Ovary (tissue), 3 donors: ENCODE measurements at regions not wholly inside any gene's neighbourhood (a gene's known extent, or its start where the extent isn't known, plus 50 kb on each side); places are given as distances from the start of the nearest gene placed in this dataset.

Experiments used
- EP300 ChIP-seq: sonication (generic); formaldehyde crosslinking; IDR thresholded peaks from one replicate; pipeline ENCODE4 v1.6.1; 2017; ENCODE audit warnings: antibody characterized with exemption
- POLR2A ChIP-seq: fragments of 450-650 bp; IDR thresholded peaks from one replicate; pipeline ENCODE4 v1.6.1; 2017; ENCODE audit warnings: antibody characterized with exemption, mild to moderate bottlenecking, moderate library complexity
- TF ChIP-seq, protein P1 (sequence below), 3 donors: fragments of 450-650 bp in 2 of 3; fragments of 200-600 bp in 1 of 3; IDR thresholded peaks; one replicate each; pipeline versions ENCODE4 v1.5.1 to v1.8.0; 2016 to 2022; ENCODE audit warnings: antibody characterized with exemption in 3 of 3, mild to moderate bottlenecking in 1 of 3
- donor health status: DM: no; HTN: no; CAD: no.

DNA sequence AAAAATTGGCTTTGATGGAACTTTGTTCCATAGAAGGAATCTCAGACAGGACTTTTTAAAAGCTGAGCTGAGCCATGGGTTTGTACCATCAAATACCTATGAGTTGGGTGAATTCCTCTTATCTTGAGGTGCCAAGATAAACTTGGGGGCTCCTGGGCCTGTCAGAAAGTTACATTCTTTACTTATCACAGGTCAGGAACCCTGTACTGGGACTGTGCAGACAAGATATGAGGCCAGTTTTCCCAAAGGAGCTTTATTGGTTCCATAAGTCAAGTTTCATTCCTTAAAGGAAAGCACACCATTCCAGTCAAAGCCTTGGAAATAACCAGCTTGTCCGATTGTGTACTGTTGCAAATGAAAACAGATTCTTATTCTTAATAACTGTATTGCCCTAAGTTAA lies 72.4 kb upstream of the PACRGL start:
- TF ChIP-seq, protein P1, sequence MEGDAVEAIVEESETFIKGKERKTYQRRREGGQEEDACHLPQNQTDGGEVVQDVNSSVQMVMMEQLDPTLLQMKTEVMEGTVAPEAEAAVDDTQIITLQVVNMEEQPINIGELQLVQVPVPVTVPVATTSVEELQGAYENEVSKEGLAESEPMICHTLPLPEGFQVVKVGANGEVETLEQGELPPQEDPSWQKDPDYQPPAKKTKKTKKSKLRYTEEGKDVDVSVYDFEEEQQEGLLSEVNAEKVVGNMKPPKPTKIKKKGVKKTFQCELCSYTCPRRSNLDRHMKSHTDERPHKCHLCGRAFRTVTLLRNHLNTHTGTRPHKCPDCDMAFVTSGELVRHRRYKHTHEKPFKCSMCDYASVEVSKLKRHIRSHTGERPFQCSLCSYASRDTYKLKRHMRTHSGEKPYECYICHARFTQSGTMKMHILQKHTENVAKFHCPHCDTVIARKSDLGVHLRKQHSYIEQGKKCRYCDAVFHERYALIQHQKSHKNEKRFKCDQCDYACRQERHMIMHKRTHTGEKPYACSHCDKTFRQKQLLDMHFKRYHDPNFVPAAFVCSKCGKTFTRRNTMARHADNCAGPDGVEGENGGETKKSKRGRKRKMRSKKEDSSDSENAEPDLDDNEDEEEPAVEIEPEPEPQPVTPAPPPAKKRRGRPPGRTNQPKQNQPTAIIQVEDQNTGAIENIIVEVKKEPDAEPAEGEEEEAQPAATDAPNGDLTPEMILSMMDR (IDR thresholded peaks at IDR 0.05) = no peak
- no peak for TF ChIP-seq POLR2A
- TF ChIP-seq EP300 = no peak
